ENCODE measurements at regions not wholly inside any gene's neighbourhood (a gene's known extent, or its start where the extent isn't known, plus 50 kb on each side); places are given as distances from the start of the nearest gene placed in this dataset.

DNA sequence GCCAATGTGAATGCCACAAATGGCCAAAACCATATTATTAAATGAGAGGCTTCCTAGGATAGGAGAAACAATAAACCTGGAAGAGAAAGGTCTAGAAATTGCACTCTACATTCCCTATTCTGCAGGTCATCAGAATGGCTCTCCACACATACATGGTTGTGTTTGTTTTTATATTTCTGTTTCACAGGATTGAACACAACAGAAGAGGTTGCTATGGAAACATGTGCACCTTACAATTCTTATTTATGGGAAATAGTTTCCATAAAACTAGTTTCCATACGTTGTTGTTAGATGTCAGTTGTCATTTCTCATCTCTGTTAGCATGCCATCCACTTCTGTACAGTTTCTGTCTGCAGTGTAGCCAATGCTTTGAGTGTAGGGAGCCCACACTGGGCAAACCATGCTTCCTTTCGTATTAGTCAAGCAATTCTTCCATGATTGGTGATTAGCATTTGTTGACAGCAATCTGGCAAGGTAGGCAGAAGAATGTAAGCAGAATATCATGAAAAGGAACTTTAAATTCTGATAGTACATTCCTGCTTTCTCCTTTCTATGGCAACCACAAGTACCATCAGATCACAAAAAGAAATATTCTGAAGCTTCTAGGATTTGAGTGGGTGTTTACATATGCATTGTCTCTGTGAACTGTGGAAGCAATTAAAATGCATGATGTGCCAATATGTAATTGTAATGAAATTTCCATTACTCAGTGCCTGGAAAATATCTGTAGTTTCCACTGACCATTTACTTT is 141.6 kb upstream of the AVPR1A start:
- Histone ChIP-seq H3K27me3 (ENCODE audit: control insufficient read depth, insufficient read depth, low read length) (no peaks in the 10 kb centered on the region), H3K27ac (ENCODE audit: low read depth in 2 of 2, low read length in 2 of 2) (no peak overlapping the region), H3K9me3 (ENCODE audit: control insufficient read depth in 2 of 3, insufficient read depth in 1 of 3, low read length in 3 of 3) (no peaks in the 10 kb centered on the region), H3K4me1 (ENCODE audit: control insufficient read depth in 2 of 3, insufficient read depth in 2 of 3, low read depth in 1 of 3, low read length in 3 of 3) (peaks cover 2 to 11% (median 8%) of the 10 kb centered on the region in 3 donors), H3K9ac (ENCODE audit: low read length in 3 of 3) (no peak overlapping the region), H3K36me3 (ENCODE audit: control insufficient read depth in 2 of 3, insufficient read depth in 3 of 3, low read length in 3 of 3) (no peaks in the 10 kb centered on the region), H3K4me3 (ENCODE audit: low read length in 3 of 3) (no peak overlapping the region)
- TF ChIP-seq, protein P1, sequence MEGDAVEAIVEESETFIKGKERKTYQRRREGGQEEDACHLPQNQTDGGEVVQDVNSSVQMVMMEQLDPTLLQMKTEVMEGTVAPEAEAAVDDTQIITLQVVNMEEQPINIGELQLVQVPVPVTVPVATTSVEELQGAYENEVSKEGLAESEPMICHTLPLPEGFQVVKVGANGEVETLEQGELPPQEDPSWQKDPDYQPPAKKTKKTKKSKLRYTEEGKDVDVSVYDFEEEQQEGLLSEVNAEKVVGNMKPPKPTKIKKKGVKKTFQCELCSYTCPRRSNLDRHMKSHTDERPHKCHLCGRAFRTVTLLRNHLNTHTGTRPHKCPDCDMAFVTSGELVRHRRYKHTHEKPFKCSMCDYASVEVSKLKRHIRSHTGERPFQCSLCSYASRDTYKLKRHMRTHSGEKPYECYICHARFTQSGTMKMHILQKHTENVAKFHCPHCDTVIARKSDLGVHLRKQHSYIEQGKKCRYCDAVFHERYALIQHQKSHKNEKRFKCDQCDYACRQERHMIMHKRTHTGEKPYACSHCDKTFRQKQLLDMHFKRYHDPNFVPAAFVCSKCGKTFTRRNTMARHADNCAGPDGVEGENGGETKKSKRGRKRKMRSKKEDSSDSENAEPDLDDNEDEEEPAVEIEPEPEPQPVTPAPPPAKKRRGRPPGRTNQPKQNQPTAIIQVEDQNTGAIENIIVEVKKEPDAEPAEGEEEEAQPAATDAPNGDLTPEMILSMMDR (IDR thresholded peaks at IDR 0.05; ENCODE audit: borderline replicate concordance, extremely low read depth, insufficient read depth): no peak
- no peak for DNase-seq
- no peak for FAIRE-seq
- intact Hi-C loops (cut with DNase I): no loop called here

DNA sequence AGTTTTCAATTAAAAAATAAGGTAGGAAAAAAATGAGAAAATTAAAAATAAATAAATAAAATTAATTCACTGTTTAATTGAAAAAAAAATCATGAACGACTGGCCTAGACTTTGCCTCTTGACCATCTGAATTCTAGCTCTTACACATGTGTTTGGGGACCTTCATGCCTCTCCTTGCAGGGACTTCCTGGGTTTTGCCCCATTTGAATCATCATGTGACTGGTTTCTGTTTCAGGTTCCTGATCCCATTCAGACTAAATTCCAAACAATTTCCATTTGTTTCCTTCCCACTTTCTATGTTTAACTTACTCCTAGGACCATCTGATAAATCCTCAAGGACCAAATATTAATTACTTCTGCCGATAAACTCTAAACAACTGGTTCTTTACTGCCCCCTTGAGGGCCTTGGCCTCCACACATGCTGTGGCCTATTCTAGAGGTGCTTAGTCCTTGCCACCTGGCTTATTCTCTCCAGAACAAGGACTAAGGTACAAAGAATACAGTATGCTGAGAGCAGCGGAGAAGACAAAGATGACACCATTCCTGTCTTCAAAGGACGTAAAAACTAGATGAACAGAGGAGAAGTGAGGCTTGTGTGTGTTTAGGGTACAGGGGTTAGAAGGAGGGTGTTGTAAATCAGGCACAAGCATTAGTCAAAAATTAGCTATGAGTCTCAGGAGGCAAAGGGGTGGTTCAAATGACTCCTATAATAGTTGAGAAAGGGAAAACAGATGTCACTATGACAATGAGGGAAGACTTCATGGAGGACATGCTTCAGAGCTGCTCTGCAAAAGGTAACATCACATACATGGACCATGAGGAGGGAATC is 125.8 kb upstream of the AVPR1A start:
- H3K4me3 ChIP-seq (ENCODE audit: low read length in 3 of 3): peak overlapping the region in 2 of 3 donors; percentile 13 to 33
- H3K27me3 ChIP-seq (ENCODE audit: control insufficient read depth, insufficient read depth, low read length): no peaks in the 10 kb centered on the region
- no peaks in the 10 kb centered on the region for H3K4me1 ChIP-seq (ENCODE audit: control insufficient read depth in 2 of 3, insufficient read depth in 2 of 3, low read depth in 1 of 3, low read length in 3 of 3)
- intact Hi-C loops (cut with DNase I): no loop called here
- H3K27ac ChIP-seq (ENCODE audit: low read depth in 2 of 2, low read length in 2 of 2): no peak overlapping the region
- H3K9me3 ChIP-seq (ENCODE audit: control insufficient read depth in 2 of 3, insufficient read depth in 1 of 3, low read length in 3 of 3): peaks cover 0 to under 1% (median 0%) of the 10 kb centered on the region in 3 donors
- peak in 4 of 5 donors; percentile 40 to 75 (median 62) for DNase-seq
- no peak for FAIRE-seq
- no peak overlapping the region for H3K9ac ChIP-seq (ENCODE audit: low read length in 3 of 3)
- no peaks in the 10 kb centered on the region for H3K36me3 ChIP-seq (ENCODE audit: control insufficient read depth in 2 of 3, insufficient read depth in 3 of 3, low read length in 3 of 3)
- TF ChIP-seq, protein P1 (IDR thresholded peaks at IDR 0.05; ENCODE audit: borderline replicate concordance, extremely low read depth, insufficient read depth): peak; percentile 59

DNA sequence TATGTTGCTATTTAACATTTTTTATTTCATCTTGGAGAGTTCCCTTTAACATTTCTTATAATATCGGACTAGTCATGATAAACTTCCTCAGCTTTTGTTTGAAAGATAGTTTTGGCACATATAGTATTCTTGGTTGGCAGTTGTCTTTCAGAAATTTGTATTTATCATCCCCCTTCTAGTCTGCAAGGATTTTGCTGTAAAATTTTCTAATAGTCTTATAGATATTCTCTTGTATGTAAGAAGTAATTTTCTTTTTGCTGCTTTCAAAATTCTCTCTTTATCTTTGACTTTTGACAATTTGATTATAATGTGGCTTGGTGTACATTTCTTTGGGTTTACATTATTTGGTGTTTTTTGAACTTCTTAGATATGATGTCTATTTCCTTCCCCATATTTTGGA is 116.0 kb upstream of the AVPR1A start:
- Histone ChIP-seq H3K4me1 (ENCODE audit: control insufficient read depth in 2 of 3, insufficient read depth in 2 of 3, low read depth in 1 of 3, low read length in 3 of 3) (no peaks in the 10 kb centered on the region), H3K9ac (ENCODE audit: low read length in 3 of 3) (no peak overlapping the region), H3K27me3 (ENCODE audit: control insufficient read depth, insufficient read depth, low read length) (no peaks in the 10 kb centered on the region), H3K27ac (ENCODE audit: low read depth in 2 of 2, low read length in 2 of 2) (no peak overlapping the region), H3K36me3 (ENCODE audit: control insufficient read depth in 2 of 3, insufficient read depth in 3 of 3, low read length in 3 of 3) (no peaks in the 10 kb centered on the region), H3K9me3 (ENCODE audit: control insufficient read depth in 2 of 3, insufficient read depth in 1 of 3, low read length in 3 of 3) (peaks cover 0 to 18% (median 4%) of the 10 kb centered on the region in 3 donors), H3K4me3 (ENCODE audit: low read length in 3 of 3) (no peak overlapping the region)
- TF ChIP-seq, protein P1 (IDR thresholded peaks at IDR 0.05; ENCODE audit: borderline replicate concordance, extremely low read depth, insufficient read depth): no peak
- intact Hi-C loops (cut with DNase I): no loop called here
- no peak for DNase-seq
- FAIRE-seq: no peak

All from kidney (tissue), 13 donors.